K562 (cell line): ENCODE measurements at regions not wholly inside any gene's neighbourhood (a gene's known extent, or its start where the extent isn't known, plus 50 kb on each side); places are given as distances from the start of the nearest gene placed in this dataset.

Source experiments
- ARID2 ChIP-seq: fragments of 450-650 bp; IDR thresholded peaks from 2 replicates; pipeline ENCODE4 v1.6.1; 2017; ENCODE audit warnings: antibody characterized with exemption, mild to moderate bottlenecking
- CTCF ChIP-seq, 3 experiments: IDR thresholded peaks in 2 of 3; conservative IDR thresholded peaks in 1 of 3; 2 replicates each; pipeline ENCODE4 v1.5.1; 2011 to 2012; ENCODE audit warnings: low read length in 3 of 3, mild to moderate bottlenecking in 3 of 3, control low read depth in 2 of 3, improper control_type of control experiment in 1 of 3, inconsistent platforms in 1 of 3, low read depth in 1 of 3, mixed read lengths in 1 of 3, moderate library complexity in 1 of 3; ENCODE audit not compliant: insufficient read depth in 2 of 3
- FOXM1 ChIP-seq, 2 experiments: fragments of 450-650 bp in 1 of 2; sonication (generic) in 1 of 2; formaldehyde crosslinking in 1 of 2; IDR thresholded peaks; 2 replicates each; pipeline versions ENCODE4 v1.6.1 to v1.9.0; 2017 to 2022; ENCODE audit warnings: low read depth in 2 of 2, mild to moderate bottlenecking in 2 of 2, missing genetic modification reagents in 1 of 2, moderate library complexity in 1 of 2
- FOXP4 ChIP-seq: sonication (generic); formaldehyde crosslinking; IDR thresholded peaks from 2 replicates; pipeline ENCODE4 v1.8.0; 2022; ENCODE audit warnings: mild to moderate bottlenecking, missing genetic modification reagents, borderline replicate concordance
- JUN ChIP-seq, 2 experiments: sonication (generic) in 1 of 2; formaldehyde crosslinking in 1 of 2; IDR thresholded peaks; 2 replicates each; pipeline versions ENCODE4 v1.6.1 to v1.8.0; 2012 to 2022; ENCODE audit warnings: borderline replicate concordance in 2 of 2, mild to moderate bottlenecking in 2 of 2, improper control_type of control experiment in 1 of 2, low read depth in 1 of 2, low read length in 1 of 2, missing genetic modification reagents in 1 of 2
- JUND ChIP-seq, 2 experiments: IDR thresholded peaks; 2 replicates in 1 of 2; 3 replicates in 1 of 2; pipeline ENCODE4 v1.6.1; 2011; ENCODE audit warnings: borderline replicate concordance in 2 of 2, low read depth in 2 of 2, low read length in 2 of 2, improper control_type of control experiment in 1 of 2, missing biosample characterization in 1 of 2, missing genetic modification characterization in 1 of 2, missing genetic modification reagents in 1 of 2
- MAZ ChIP-seq, 2 experiments: fragments of 450-650 bp in 1 of 2; sonication (generic) in 1 of 2; formaldehyde crosslinking; IDR thresholded peaks in 1 of 2; conservative IDR thresholded peaks in 1 of 2; 2 replicates each; pipeline versions ENCODE4 v1.4.0 to v1.5.0; 2020; ENCODE audit warnings: mild to moderate bottlenecking in 1 of 2, missing genetic modification reagents in 1 of 2
- MCM3 ChIP-seq: fragments of 450-650 bp; IDR thresholded peaks from 2 replicates; pipeline ENCODE4 v1.6.1; 2016
- PATZ1 ChIP-seq: fragments of 250-450 bp; sonication (Bioruptor Pico); IDR thresholded peaks from 2 replicates; pipeline ENCODE4 v1.5.0; 2020; ENCODE audit warnings: mild to moderate bottlenecking, borderline replicate concordance
- STAT6 ChIP-seq: sonication (generic); formaldehyde crosslinking; IDR thresholded peaks from 2 replicates; pipeline ENCODE4 v1.8.1; 2023; ENCODE audit warnings: mild to moderate bottlenecking, missing genetic modification reagents
- ZBTB33 ChIP-seq: sonication (generic); formaldehyde crosslinking; IDR thresholded peaks from 2 replicates; pipeline ENCODE4 v1.8.1; 2023; ENCODE audit warnings: mild to moderate bottlenecking, missing genetic modification reagents
- ZKSCAN8 ChIP-seq: fragments of 200-800 bp; sonication (Bioruptor generic); IDR thresholded peaks from 2 replicates; pipeline ENCODE4 v1.6.1; 2016; ENCODE audit warnings: missing genetic modification characterization, missing compliant biosample characterization
- ZNF217 ChIP-seq: sonication (generic); formaldehyde crosslinking; IDR thresholded peaks from 2 replicates; pipeline ENCODE4 v1.8.0; 2022; ENCODE audit warnings: mild to moderate bottlenecking, missing genetic modification reagents

GRCh38 chr17:36863131-36863530 lies 74.1 kb upstream of the LHX1 start:
- TF ChIP-seq ZBTB33 (CRISPR knock-in tag) (no peak), MCM3 (no peak), ZKSCAN8 (CRISPR knock-in tag) (no peak), STAT6 (CRISPR knock-in tag) (no peak), ZNF217 (CRISPR knock-in tag) (no peak), MAZ (CRISPR knock-in tag; conservative IDR thresholded peaks at IDR 0.05 in 1 of 2, IDR thresholded peaks at IDR 0.05 in 1 of 2) (no peak), FOXM1 (IDR thresholded peaks at IDR 0.05; ENCODE audit: low read depth) (no peak), FOXM1 (CRISPR knock-in tag; IDR thresholded peaks at IDR 0.05; ENCODE audit: low read depth) (no peak), PATZ1 (CRISPR knock-in tag) (no peak), ARID2 (no peak), CTCF (IDR thresholded peaks at IDR 0.05 in 2 of 3, conservative IDR thresholded peaks at IDR 0.05 in 1 of 3; ENCODE audit: insufficient read depth in 2 of 3, low read depth in 1 of 3, low read length in 3 of 3) (no peak), JUND (IDR thresholded peaks at IDR 0.05; ENCODE audit: borderline replicate concordance, low read depth, low read length) (no peak), JUND (tag; IDR thresholded peaks at IDR 0.05; ENCODE audit: borderline replicate concordance, low read depth, low read length) (no peak), JUN (IDR thresholded peaks at IDR 0.05; ENCODE audit: borderline replicate concordance, low read depth, low read length) (no peak), JUN (CRISPR knock-in tag; IDR thresholded peaks at IDR 0.05; ENCODE audit: borderline replicate concordance) (no peak), FOXP4 (CRISPR knock-in tag) (no peak)
